ENCODE measurements at regions not wholly inside any gene's neighbourhood (a gene's known extent, or its start where the extent isn't known, plus 50 kb on each side); places are given as distances from the start of the nearest gene placed in this dataset.
"Not testable (repeated sequence)": the region's sequence is repeated elsewhere in the genome, so short reads cannot be mapped to it uniquely, and the experiment has no call there.

DNA sequence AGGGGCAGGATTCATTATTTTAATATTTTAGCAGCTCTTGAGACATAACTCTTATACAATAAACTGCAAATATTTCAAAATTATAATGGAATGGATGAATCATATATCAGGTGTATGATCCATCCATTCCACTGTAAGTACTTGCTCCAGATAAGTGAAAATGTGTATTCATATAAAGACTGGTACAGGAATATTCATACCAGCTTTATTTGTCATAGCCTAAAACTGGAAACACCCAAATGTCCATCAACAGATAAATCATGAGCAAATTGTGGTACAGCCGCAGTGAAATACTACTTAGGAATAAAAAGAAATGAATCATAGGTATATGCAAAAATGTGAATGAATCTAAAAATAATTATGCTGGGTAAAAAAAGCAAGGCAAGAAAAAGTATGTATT is 263.6 kb upstream of the SYT10 start:
- DNase-seq: no peak

DNA sequence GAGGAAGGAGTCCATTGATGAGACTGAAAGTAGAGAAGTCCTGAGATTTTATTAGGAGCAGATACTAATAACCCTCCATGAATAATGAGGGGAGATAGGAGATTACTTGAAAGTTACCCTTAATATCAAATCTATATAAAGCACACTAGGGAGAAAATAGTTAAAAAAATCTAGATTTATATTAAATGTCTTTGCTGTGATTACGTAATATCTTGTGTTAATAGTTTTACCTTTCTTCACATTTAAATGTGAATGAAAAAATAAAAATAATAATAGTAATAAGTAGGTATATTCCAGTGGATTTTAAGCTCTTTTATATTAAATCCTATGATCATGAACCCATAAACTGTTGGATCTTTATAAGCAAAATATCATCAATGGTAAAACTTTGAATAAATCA is 267.3 kb upstream of the SYT10 start:
- no peak for DNase-seq

DNA sequence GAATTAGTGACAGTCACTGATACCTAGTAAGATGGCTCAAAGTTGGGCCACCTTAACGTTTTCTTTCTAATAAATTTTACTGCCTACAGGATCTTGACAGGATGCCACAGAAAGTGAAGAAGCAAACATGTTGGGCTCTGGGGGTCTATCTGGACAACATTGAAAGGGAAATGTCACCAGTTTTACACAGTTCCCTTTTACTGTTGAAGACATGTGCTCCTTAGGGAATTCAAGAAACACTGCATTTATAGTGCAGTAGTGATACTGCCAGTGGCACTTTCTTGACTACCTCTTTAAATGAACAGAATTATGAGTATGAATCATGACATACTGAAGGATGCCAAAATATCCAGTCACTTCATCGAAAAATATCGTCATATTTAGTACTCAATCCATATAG is 269.3 kb upstream of the SYT10 start:
- DNase-seq: no peak

DNA sequence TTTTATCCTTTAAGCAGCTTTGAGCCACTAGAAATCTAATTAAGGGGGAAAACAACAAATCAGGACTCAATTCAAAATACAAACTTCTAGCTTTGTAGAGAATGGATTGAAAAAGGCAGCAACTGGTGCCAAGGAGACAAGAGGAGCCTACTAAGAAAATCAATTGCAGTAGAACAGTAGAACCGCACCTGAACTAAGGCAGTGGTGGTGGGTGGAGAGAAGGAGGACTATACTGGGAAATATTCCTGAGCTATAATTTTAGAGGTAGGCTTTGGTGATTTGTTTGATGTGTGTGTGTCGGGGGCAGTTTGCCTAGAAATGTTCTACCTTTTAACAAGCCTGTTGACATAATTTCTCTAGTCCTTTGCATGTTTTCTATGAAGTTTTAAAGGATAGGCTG is 270.9 kb upstream of the SYT10 start:
- DNase-seq: no peak

DNA sequence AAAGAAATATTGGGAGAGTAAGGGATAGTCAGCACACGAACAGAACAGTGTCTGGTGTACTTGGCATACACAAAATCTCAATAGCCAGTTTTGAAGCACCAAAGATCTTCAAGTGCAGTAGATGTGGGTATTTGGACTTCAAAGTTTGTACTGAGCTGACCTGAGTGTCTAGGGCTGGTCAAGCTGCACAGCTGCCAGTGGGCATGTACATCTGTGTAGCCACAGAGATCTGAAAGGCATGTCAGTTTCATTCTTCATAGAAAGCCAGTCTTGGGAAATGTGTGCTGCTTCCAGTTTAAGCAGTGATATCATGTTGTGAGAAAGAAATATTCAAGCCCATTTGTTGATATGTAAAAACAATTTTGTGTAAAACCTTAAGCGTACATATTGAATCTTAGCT is 279.0 kb upstream of the SYT10 start:
- DNase-seq: no peak

DNA sequence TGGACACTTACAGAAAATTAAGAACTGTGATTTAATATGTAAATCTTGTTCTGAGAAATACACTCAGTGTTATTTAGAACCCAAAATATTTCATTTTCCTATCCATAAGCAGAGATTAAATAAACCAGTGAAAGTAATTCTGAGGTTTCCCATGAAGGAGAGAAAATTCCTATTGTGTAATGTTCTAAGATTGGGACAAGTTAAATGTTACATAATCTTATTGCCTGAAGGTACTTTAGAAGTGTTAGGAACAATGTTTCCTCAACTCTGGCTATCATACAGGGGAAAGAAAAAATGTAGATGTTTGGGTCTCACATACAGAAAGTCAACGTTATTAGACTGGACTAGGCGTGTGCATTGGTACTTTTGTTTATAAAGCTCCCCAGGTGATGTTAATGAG is 281.9 kb upstream of the SYT10 start:
- DNase-seq: no peak

DNA sequence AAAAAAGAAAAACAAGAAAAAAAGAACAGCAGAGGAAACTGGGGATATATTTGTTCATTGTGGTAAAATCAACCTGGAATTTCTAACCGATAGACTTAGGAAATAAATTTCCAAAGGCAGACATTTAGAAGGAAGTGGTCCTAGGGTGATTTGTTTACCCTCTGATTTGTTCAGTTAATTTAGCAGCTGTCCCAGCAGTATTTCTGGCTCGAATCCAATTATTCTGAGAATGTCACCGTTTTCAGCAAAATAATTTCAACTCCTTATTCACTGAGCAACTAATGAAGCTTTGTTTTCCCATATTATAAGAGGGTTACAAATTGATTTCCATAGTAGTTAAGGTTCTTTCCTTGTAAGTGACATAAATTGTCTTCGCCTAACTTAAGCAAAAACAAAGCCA is 285.2 kb upstream of the SYT10 start:
- no peak for DNase-seq

DNA sequence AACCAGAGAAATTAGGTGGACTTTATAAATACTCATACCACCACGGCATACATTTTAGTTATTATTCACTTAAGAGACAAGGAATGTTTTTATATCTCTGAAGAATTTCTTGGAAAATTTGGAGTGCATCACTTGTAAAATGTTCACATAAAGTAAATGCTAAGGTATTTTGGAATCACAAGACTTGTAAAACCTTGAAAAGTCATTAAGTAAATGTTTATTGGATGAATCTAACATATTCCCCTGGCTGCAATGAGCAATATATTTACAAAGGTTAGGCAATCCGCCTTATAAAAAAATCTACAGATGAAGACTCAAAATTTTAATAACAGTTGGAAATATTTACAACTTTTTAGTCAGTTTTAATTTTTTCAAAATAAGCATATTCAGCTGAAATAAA is 287.4 kb upstream of the ALG10 start:
- no peak for DNase-seq

DNA sequence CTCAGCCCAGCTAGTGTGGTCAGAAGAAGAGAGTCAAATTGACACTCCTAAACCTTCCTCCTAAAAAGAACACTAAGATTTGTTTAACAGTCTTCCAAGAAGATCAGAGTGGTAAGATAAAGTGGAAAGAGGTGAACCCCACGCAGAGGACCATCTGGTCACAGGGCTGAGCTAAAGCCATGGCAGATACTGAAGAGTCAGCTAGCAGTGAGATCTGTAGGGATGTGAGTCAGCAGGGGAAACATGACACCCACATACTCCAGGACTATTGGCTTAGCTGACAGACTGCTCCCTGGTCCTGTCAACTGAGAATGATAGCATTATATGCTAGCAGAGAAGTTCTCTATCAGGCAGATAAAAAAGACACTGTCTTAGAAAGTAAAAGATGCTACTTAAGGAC is 269.4 kb upstream of the ALG10 start:
- no peak for DNase-seq

DNA sequence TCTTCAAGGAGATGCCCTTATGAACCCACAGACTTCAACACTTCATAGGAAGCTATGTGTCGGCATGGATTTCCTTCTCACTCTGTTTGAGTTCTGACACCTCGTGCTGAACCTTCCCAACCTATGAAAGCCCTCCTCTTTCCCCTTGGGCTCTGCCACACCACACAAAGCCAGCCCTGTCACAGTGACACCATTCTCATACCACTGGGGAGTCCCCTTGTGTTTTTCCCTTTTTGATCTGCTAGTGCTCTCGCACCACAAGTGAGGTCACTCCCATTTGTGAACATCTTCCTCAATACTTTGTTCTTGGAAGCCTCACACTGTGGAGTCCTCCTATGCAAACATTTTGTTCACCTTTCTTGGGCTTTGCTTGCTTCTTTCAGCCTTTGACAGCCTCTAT is 264.6 kb upstream of the ALG10 start:
- no peak for DNase-seq

DNA sequence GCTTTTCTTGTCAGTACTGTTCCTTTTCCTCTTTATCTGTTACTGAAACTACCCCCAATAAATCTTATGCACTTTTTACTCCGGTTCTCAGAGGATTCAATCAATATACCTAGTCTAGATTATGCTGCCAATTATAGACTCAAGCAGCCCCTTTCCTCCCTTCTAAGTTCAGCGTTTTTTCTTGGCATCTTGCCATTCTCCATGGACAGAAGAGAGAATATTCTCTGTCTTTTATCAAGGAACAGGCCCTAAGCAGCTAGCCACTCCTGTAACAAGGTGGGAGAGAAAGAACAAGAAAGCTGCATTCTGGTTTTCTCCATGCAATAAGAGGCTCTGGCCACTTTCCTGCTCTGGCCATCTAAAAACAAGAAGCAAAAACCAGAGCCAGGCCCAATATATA is 263.0 kb upstream of the ALG10 start:
- DNase-seq: no peak

DNA sequence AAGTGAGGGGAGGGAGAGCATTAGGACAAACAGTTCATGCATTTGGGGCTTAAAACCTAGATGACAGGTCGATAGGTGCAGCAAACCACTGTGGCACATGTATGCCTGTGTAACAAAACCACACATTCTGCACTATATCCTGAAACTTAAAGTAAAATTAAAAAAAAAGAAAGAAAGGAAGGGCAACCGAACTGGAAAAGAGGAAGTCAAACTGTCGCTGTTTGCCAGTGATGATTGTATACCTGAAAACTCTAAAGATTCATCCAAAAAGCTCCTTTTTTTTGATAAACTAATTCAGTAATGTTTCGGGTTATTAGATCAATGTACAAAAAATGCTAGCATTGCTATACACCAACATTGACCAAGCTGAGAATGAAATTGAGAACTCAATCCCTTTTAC is 259.0 kb upstream of the ALG10 start:
- no peak for DNase-seq

DNA sequence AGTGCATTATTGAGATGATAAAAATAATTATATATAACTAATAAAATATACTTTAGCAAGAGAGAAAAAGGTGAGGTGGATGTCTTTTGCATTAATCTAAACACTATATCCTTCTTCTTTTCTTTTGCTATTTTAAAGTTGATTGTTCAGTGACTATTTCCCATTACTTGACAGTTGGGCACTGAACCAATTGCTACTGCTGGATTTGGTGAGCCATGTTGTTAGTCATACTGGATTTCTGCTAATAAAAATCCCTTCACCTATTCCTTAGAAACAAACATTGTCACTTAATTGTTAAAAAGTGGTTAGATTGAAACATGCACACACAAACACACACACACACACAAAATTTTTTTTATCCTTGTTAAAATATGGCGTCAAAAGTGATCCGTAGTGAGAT is 251.6 kb upstream of the ALG10 start:
- DNase-seq: no peak

DNA sequence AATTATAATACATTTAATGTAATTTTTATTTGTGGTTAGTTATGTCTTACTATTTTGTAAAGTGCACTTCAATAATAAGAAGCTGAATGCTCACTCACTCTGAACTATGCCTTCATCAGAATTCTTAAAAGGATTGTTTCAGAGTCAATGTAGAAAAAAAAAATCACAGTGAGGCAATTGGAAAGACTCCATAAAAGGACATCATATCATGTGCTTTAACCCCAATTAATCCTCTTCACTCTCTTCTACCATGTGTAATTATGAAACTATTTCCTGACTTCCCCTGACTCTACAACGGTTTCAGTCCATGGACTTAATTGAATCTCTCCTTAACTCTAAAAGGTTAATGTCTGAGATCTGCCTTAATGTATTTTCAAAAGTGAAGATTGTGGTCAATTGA is 250.4 kb upstream of the ALG10 start:
- DNase-seq: no peak

DNA sequence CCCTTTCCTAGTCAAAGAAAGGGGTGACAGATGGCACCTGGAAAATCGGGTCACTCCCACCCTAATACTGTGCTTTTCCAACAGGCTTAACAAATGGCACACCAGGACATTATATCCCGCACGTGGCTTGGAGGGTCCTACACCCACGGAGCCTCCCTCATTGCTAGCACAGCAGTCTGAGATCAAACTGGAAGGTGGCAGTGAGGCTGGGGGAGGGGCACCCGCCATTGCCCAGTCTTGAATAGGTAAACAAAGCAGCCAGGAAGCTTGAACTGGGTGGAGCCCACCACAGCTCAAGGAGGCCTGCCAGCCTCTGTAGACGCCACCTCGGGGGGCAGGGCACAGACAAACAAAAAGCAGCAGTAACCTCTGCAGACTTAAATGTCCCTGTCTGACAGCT is 249.2 kb upstream of the ALG10 start:
- DNase-seq: not testable (repeated sequence)

DNA sequence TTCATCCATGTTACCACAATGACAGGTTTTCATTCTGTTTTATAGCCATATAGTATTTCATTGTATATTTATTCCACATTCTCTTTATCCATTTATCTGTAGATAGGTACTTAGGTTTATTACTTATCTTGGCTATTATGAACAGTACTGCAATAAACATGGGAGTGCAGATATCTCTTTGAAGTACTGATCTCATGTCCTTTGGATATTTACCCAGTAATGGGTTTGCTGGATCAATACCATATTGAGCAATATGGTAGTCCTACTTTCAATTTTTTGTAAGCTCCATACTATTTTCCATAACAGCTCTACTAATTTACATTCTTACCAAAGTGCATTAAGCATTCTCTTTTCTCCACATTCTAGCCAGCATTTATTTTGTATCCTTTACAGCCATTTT is 235.8 kb upstream of the ALG10 start:
- no peak for DNase-seq

DNA sequence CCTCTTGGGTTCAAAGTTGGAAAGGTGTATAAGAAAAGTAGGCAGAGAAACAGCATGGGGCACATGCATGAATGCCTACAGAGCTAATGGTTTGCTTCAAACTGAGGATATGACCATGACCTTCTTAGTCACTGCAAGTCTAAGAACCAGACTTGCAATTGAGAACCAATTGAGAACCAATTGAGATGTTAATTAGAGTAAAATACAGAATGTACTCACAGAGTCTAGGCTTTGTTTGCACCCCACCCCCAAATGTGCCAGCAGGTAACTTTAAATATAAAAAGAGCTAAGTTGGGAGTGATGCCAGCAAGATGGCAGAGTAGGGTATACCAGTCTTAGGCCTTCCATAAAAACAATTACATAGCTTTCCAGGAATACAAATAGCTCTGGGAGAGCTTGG is 227.3 kb upstream of the ALG10 start:
- DNase-seq: no peak

DNA sequence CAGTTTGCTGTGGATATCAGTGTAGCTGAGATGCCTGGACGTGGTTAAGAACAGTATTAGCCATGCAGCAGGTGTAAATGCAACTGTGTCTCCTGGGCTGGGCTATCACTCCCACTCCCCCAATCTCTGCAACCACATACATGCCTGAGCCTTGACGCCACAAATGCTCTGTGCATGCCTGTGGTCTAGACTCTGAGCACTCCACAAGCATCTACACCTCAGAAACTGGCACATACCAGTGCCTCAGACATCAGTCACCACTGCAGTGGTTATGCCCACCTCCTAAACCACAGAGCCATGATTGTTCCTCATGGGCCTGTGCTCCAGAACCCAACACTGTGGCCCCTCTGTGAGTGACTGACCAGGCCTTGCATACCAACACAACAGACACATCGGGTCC is 226.8 kb upstream of the ALG10 start:
- DNase-seq: no peak

DNA sequence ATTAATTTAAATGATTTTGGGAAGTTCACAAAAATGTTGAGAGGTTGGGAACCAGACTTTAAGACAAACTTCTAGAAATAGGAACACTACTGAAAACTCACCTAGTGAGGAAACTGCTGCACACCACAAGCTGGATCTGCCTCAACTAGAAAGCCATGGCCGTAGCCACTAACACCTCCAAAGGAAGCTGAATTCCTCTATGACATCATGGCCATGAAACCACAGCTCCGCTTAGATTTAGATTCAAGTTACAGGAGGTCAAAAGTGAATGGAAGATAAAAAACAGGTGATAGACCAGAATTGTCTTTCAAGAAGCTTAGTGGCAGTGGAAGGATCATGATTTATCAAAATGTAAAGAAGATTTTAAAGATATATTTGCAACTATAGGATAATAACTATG is 208.8 kb upstream of the ALG10 start:
- DNase-seq: no peak

DNA sequence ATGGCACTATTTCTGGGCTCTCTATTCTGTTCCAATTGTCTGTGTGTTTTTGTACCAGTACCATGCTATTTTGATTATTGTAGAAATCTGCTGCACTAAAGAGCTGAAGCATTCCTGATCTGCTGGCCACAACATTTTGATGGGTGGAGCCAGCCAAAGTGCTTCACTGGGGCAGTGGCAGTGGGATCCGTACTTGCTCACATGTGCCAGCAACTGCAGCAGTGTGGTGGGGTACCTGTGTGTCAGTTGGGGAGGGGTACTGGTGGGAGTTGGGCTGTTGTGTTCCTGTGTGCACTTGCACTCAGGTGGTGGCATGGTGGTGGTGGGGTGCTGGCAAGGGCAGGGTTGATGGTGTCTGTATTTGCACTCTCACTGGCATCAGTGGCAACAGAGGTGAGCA is 204.6 kb upstream of the ALG10 start:
- DNase-seq: no peak

DNA sequence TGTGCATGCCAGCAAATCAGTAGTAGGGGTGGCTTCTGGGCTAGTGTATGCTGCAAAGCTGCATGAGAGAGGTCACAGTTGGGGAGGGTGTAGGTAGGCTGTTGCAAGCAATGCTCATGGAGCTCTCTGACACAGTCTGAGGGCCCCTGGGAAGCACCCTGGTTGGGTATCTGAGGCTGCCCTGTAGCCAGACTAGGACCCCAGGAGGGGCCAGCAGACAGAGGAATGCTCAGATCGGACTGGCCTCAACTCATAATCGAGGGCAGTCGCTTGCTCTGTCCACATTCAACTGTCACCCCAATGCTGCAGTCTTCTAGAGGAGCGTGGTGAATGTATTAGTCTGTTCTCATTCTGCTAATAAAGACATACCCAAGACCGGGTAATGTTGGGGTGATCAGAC is 204.0 kb upstream of the ALG10 start:
- no peak for DNase-seq

DNA sequence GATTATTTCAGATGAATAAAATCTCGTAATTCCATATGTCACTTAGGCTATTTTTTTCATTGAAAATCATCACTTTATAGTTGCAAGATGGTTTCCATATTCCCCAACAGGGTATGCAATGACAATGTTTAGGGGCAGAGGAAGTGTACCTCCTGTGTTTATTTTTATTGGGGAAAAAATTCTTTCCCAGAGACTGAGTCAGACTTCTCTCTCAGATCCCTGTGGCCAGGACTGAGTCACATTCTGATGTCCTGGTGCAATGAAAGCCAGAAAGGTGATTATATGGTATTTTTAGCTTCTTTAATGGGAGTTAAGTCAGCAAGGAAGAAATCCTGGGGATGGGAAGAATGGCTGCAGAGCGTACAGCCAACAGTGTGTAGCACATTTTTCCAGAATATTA is 196.9 kb upstream of the ALG10 start:
- DNase-seq: no peak

DNA sequence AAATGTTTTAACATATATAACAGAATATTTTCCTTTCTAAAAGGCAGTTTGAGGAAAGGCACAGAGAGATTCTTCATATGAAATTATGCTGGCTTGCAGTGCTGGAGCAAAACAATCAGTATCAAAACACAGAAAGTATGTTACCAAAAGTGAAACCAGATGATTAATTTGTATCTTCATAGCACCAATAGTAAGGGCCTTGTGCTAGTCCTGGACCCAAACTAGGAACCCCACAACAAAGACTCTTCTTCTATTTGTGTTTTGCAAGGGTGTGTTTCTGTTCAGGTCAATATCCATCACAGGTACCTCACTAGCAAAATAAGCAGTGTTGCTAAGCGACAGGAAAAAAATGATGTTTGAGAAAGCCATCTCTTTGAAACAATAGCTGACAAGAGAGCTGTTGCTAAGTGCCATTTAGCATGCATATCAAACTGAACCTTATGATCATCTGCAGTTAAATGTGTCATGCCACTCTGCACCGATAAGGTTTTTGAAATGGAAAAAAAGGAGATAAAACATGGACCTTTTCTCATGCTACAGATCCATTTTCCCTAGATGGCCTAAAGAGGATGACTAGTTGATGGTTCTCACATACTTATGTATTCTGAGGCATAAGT is 196.2 kb upstream of the ALG10 start:
- DNase-seq: peak; percentile 64

DNA sequence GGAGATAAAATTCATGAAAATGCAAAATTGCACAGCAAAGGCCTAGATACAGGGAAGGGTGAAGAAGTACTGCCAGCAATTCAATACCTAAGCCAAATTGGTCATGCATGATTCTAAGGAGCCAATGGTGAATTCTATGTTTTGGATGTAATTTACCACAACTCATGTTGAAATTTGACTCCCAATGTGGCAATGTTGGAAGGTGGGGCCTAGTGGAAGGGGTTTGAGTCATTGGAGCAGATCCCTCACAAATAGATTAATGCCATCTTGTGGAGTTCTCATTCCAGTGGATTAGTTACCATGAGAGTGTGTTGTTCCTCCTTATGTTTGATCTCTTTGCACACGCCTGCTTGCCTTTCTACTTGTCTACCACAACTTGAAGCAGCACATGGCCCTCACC is 194.0 kb upstream of the ALG10 start:
- DNase-seq: no peak

DNA sequence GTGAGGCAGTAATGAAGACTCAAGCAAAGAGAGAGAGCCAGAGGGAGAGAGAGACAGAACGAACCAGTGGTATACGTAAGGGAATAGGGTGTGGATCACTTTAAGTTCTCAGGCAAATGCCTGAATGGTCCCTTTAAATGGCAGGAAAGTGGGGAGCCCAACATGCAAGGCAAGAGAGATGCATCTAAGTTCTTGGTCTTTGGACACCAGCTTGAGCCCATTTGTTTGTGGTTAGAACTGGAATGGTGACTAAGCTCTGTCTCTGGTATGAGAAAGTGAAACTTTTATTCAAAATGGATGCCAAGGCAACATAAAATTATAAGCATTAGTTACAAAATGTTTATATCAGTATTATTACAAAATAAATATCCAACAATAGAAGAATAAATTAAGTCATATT is 192.2 kb upstream of the ALG10 start:
- no peak for DNase-seq

DNA sequence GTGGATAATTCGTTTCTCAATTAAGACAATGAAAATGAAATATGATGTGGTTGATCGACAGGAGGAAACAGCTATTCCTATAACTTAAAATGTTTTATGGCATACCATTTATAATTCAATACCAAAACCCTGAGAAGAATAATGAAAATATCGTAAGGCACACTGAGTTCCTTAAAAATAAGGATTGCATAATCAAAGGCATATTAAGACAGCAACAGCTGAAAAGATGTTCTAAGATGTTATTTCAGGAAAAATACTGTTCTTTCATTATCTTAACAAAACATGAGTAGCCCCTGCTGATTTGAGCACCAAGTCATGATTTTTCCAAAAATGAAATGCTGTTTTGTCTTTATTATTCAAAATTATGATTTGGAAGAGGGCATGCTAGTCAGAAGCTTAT is 189.4 kb upstream of the ALG10 start:
- DNase-seq: no peak
